DND-41 (cell line): ENCODE measurements at regions not wholly inside any gene's neighbourhood (a gene's known extent, or its start where the extent isn't known, plus 50 kb on each side); places are given as distances from the start of the nearest gene placed in this dataset.

Experiments
- CTCF ChIP-seq: IDR thresholded peaks from 2 replicates; pipeline ENCODE4 v1.5.1; 2012; ENCODE audit warnings: borderline replicate concordance, low read length, moderate library complexity, mild to moderate bottlenecking; ENCODE audit not compliant: poor library complexity, severe bottlenecking; ENCODE audit errors: extremely low read depth
- EZH2 ChIP-seq: IDR thresholded peaks from 3 replicates; pipeline ENCODE4 v1.6.1; 2012; ENCODE audit warnings: borderline replicate concordance, low read depth, mild to moderate bottlenecking, moderate library complexity, low read length, inconsistent platforms; ENCODE audit not compliant: severe bottlenecking

GRCh38 chr2:41726364-41726763, 321.5 kb upstream of the PKDCC start:
- TF ChIP-seq EZH2: no peak
- no peak for TF ChIP-seq CTCF
